ENCODE measurements at regions not wholly inside any gene's neighbourhood (a gene's known extent, or its start where the extent isn't known, plus 50 kb on each side); places are given as distances from the start of the nearest gene placed in this dataset.

- TF ChIP-seq CTCF (IDR thresholded peaks at IDR 0.05 in 4 of 5, conservative IDR thresholded peaks at IDR 0.05 in 1 of 5) = no peak
- TF ChIP-seq POLR2A (IDR thresholded peaks at IDR 0.05) = no peak
Observed at GRCh38 chr6:100176311-100176950, 182.4 kb upstream of the MCHR2 start.
